GM06990 (cell line): ENCODE measurements at regions not wholly inside any gene's neighbourhood (a gene's known extent, or its start where the extent isn't known, plus 50 kb on each side); places are given as distances from the start of the nearest gene placed in this dataset.

Experiments
- DNase-seq: peaks from one replicate; pipeline ENCODE4 v3.0.0-alpha.2; 2011; ENCODE audit not compliant: insufficient read length; ENCODE audit errors: extremely low read depth
- H3K27me3 ChIP-seq: replicated peaks from 2 replicates; pipeline ENCODE4 v1.6.0; 2011; ENCODE audit warnings: low read length; ENCODE audit not compliant: control insufficient read depth, insufficient read depth
- H3K36me3 ChIP-seq: 2 replicates; pipeline ENCODE4 v1.5.1; 2011; ENCODE audit warnings: low read length; ENCODE audit not compliant: control insufficient read depth, insufficient read depth
- H3K4me3 ChIP-seq: replicated peaks from 2 replicates; pipeline ENCODE4 v1.5.1; 2011; ENCODE audit warnings: low read depth, mild to moderate bottlenecking, control low read depth, low read length
- CTCF ChIP-seq: IDR thresholded peaks from 2 replicates; pipeline ENCODE4 v1.5.1; 2011; ENCODE audit warnings: low read length, control low read depth, mild to moderate bottlenecking, inconsistent platforms; ENCODE audit not compliant: insufficient read depth, poor library complexity, severe bottlenecking

- DNase-seq = no peak
- Histone ChIP-seq H3K36me3 (no peaks in the 10 kb centered on the region), H3K4me3 (peak overlapping the region; percentile 75), H3K27me3 (no peaks in the 10 kb centered on the region)
- TF ChIP-seq CTCF = no peak
Measured at GRCh38 chr4:184536065-184536880, 61.9 kb upstream of the IRF2 start.

- no peaks in the 10 kb centered on the region for H3K27me3 ChIP-seq
- TF ChIP-seq CTCF = no peak
- no peaks in the 10 kb centered on the region for H3K36me3 ChIP-seq
- peak overlapping the region; percentile 75 for H3K4me3 ChIP-seq
- peak; percentile 72 for DNase-seq
Measured at GRCh38 chr4:184534511-184535391, 60.4 kb upstream of the IRF2 start.

GRCh38 chr4:184533908-184534307 is 59.6 kb upstream of the IRF2 start:
- no peak for TF ChIP-seq CTCF
- H3K36me3 ChIP-seq = no peaks in the 10 kb centered on the region
- no peak for DNase-seq
- no peaks in the 10 kb centered on the region for H3K27me3 ChIP-seq
- H3K4me3 ChIP-seq = no peak overlapping the region

GRCh38 chr4:184531008-184531407 is 56.7 kb upstream of the IRF2 start:
- H3K27me3 ChIP-seq = no peaks in the 10 kb centered on the region

GRCh38 chr4:184529283-184529682 is 54.9 kb upstream of the IRF2 start:
- no peaks in the 10 kb centered on the region for H3K36me3 ChIP-seq
- no peak for DNase-seq
- H3K27me3 ChIP-seq = no peaks in the 10 kb centered on the region
- H3K4me3 ChIP-seq = no peak overlapping the region
- no peak for TF ChIP-seq CTCF

More at GRCh38 chr4:184531008-184531407, 56.7 kb upstream of the IRF2 start:
- no peaks in the 10 kb centered on the region for H3K36me3 ChIP-seq
- no peak for DNase-seq
- TF ChIP-seq CTCF = no peak
- no peak overlapping the region for H3K4me3 ChIP-seq
